Neural cell (in vitro differentiated cells): ENCODE measurements at regions not wholly inside any gene's neighbourhood (a gene's known extent, or its start where the extent isn't known, plus 50 kb on each side); places are given as distances from the start of the nearest gene placed in this dataset.

Source experiments
- H2AFZ ChIP-seq: fragments of 200-600, 300-800 bp; sonication (generic), shearing (Covaris generic); 2 replicates; pipeline ENCODE4 v1.6.0; 2014; ENCODE audit warnings: low read depth, mild to moderate bottlenecking, antibody characterized with exemption, low read length, moderate library complexity
- H3F3A ChIP-seq: fragments of 200-600 bp; shearing (Covaris generic); 2 replicates; pipeline ENCODE4 v1.6.1; 2016; ENCODE audit warnings: mild to moderate bottlenecking, moderate library complexity, mixed read lengths, antibody characterized with exemption, low read length; ENCODE audit not compliant: insufficient read depth, poor library complexity, severe bottlenecking
- H3K27ac ChIP-seq: fragments of 200-600, 300-800 bp; sonication (generic), shearing (Covaris generic); 2 replicates; pipeline ENCODE4 v1.5.1; 2014; ENCODE audit warnings: mild to moderate bottlenecking, low read length, moderate library complexity
- H3K27me3 ChIP-seq: fragments of 300-800, 200-600 bp; sonication (generic), shearing (Covaris generic); 2 replicates; pipeline ENCODE4 v1.6.0; 2014; ENCODE audit warnings: mild to moderate bottlenecking, low read depth, low read length, moderate library complexity; ENCODE audit not compliant: insufficient read depth
- H3K36me3 ChIP-seq: fragments of 300-800, 200-600 bp; sonication (generic), shearing (Covaris generic); 2 replicates; pipeline ENCODE4 v1.5.1; 2014; ENCODE audit warnings: mild to moderate bottlenecking, antibody characterized with exemption, low read length, moderate library complexity; ENCODE audit not compliant: insufficient read depth
- H3K4me2 ChIP-seq: fragments of 300-800, 200-600 bp; sonication (generic), shearing (Covaris generic); 2 replicates; pipeline ENCODE4 v1.6.0; 2014; ENCODE audit warnings: mild to moderate bottlenecking, low read length
- H3K4me3 ChIP-seq: fragments of 300-800, 200-600 bp; sonication (generic), shearing (Covaris generic); 2 replicates; pipeline ENCODE4 v1.5.1; 2014; ENCODE audit warnings: mild to moderate bottlenecking, low read length, moderate library complexity
- H3K79me2 ChIP-seq: fragments of 200-600 bp; shearing (Covaris generic); replicated peaks from 2 replicates; pipeline ENCODE4 v1.6.0; 2014; ENCODE audit warnings: mild to moderate bottlenecking, low read length, moderate library complexity; ENCODE audit not compliant: insufficient read depth
- H3K9ac ChIP-seq: fragments of 300-800, 200-600 bp; sonication (generic), shearing (Covaris generic); 2 replicates; pipeline ENCODE4 v1.6.1; 2016; ENCODE audit warnings: mild to moderate bottlenecking, low read length, mixed read lengths
- H3K9me2 ChIP-seq: fragments of 200-600 bp; shearing (Covaris generic); 2 replicates; pipeline ENCODE4 v1.6.1; 2016; ENCODE audit warnings: mild to moderate bottlenecking, low read length, mixed read lengths; ENCODE audit not compliant: insufficient read depth
- H3K9me3 ChIP-seq: fragments of 200-600, 300-800 bp; sonication (generic), shearing (Covaris generic); 2 replicates; pipeline ENCODE4 v1.6.1; 2016; ENCODE audit warnings: mild to moderate bottlenecking, mixed run types, low read length, moderate library complexity, mixed read lengths
- H4K20me1 ChIP-seq: fragments of 200-600 bp; shearing (Covaris generic); 2 replicates; pipeline ENCODE4 v1.6.1; 2016; ENCODE audit warnings: mild to moderate bottlenecking, mixed run types; ENCODE audit not compliant: insufficient read depth
- EP300 ChIP-seq: fragments of 450-650 bp; conservative IDR thresholded peaks from 2 replicates; pipeline ENCODE4 v1.6.1; 2014; ENCODE audit warnings: antibody characterized with exemption, mild to moderate bottlenecking, moderate library complexity; ENCODE audit not compliant: poor library complexity, severe bottlenecking
- EZH2 ChIP-seq: fragments of 200-600, 300-800 bp; shearing (Covaris generic), sonication (generic); IDR thresholded peaks from 2 replicates; pipeline ENCODE4 v1.6.1; 2014; ENCODE audit warnings: antibody characterized with exemption, low read length, borderline replicate concordance, mild to moderate bottlenecking; ENCODE audit not compliant: insufficient read depth, poor library complexity, severe bottlenecking
- MXI1 ChIP-seq: fragments of 450-650 bp; conservative IDR thresholded peaks from 2 replicates; pipeline ENCODE4 v1.6.1; 2014; ENCODE audit warnings: antibody characterized with exemption, mild to moderate bottlenecking; ENCODE audit not compliant: poor library complexity, severe bottlenecking
- POLR2AphosphoS5 ChIP-seq: IDR thresholded peaks from 2 replicates; pipeline ENCODE4 v1.6.1; 2012
- RAD21 ChIP-seq: fragments of 450-650 bp; conservative IDR thresholded peaks from 2 replicates; pipeline ENCODE4 v1.6.1; 2014; ENCODE audit warnings: antibody characterized with exemption, mild to moderate bottlenecking, moderate library complexity
- SMC3 ChIP-seq: fragments of 450-650 bp; conservative IDR thresholded peaks from 2 replicates; pipeline ENCODE4 v1.6.1; 2014; ENCODE audit warnings: antibody characterized with exemption, mild to moderate bottlenecking, moderate library complexity; ENCODE audit not compliant: poor library complexity
- TAF1 ChIP-seq: IDR thresholded peaks from 2 replicates; pipeline ENCODE4 v1.6.1; 2012; ENCODE audit warnings: low read depth
- TF ChIP-seq, protein P1 (sequence below): IDR thresholded peaks from 2 replicates; pipeline ENCODE4 v1.6.1; 2012; ENCODE audit warnings: borderline replicate concordance
- TF ChIP-seq, protein P2 (sequence below): fragments of 450-650 bp; IDR thresholded peaks from 2 replicates; pipeline ENCODE4 v1.5.1; 2014; ENCODE audit warnings: antibody characterized with exemption, mild to moderate bottlenecking, moderate library complexity; ENCODE audit not compliant: poor library complexity, severe bottlenecking

DNA sequence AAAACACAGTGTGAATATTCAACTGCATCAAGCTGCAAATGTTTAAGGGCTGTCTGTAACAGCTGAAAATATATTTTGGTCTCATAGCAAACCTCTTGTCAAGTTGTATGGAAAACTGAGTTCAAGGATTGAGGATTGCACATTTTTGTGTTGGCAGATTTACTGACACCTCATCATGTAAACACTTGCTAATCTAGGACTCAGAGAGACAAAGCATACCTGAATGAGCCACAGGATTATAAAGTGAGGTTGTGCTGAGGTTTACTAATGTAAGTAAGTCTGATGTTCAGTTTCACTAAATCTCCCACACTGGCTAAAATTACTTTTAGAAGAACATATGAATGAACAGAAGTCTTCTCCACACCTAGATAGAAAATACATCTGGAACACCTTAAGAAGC is 1993.1 kb upstream of the CELF4 start:
- TF ChIP-seq EZH2 (no peak), TAF1 (no peak), MXI1 (no peak), SMC3 (no peak), POLR2AphosphoS5 (no peak), RAD21 (no peak), EP300 (no peak)
- TF ChIP-seq, protein P1, sequence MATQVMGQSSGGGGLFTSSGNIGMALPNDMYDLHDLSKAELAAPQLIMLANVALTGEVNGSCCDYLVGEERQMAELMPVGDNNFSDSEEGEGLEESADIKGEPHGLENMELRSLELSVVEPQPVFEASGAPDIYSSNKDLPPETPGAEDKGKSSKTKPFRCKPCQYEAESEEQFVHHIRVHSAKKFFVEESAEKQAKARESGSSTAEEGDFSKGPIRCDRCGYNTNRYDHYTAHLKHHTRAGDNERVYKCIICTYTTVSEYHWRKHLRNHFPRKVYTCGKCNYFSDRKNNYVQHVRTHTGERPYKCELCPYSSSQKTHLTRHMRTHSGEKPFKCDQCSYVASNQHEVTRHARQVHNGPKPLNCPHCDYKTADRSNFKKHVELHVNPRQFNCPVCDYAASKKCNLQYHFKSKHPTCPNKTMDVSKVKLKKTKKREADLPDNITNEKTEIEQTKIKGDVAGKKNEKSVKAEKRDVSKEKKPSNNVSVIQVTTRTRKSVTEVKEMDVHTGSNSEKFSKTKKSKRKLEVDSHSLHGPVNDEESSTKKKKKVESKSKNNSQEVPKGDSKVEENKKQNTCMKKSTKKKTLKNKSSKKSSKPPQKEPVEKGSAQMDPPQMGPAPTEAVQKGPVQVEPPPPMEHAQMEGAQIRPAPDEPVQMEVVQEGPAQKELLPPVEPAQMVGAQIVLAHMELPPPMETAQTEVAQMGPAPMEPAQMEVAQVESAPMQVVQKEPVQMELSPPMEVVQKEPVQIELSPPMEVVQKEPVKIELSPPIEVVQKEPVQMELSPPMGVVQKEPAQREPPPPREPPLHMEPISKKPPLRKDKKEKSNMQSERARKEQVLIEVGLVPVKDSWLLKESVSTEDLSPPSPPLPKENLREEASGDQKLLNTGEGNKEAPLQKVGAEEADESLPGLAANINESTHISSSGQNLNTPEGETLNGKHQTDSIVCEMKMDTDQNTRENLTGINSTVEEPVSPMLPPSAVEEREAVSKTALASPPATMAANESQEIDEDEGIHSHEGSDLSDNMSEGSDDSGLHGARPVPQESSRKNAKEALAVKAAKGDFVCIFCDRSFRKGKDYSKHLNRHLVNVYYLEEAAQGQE, result no peak
- TF ChIP-seq, protein P2, sequence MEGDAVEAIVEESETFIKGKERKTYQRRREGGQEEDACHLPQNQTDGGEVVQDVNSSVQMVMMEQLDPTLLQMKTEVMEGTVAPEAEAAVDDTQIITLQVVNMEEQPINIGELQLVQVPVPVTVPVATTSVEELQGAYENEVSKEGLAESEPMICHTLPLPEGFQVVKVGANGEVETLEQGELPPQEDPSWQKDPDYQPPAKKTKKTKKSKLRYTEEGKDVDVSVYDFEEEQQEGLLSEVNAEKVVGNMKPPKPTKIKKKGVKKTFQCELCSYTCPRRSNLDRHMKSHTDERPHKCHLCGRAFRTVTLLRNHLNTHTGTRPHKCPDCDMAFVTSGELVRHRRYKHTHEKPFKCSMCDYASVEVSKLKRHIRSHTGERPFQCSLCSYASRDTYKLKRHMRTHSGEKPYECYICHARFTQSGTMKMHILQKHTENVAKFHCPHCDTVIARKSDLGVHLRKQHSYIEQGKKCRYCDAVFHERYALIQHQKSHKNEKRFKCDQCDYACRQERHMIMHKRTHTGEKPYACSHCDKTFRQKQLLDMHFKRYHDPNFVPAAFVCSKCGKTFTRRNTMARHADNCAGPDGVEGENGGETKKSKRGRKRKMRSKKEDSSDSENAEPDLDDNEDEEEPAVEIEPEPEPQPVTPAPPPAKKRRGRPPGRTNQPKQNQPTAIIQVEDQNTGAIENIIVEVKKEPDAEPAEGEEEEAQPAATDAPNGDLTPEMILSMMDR, result no peak
- H3K9me3 ChIP-seq, result no peaks in the 10 kb centered on the region

DNA sequence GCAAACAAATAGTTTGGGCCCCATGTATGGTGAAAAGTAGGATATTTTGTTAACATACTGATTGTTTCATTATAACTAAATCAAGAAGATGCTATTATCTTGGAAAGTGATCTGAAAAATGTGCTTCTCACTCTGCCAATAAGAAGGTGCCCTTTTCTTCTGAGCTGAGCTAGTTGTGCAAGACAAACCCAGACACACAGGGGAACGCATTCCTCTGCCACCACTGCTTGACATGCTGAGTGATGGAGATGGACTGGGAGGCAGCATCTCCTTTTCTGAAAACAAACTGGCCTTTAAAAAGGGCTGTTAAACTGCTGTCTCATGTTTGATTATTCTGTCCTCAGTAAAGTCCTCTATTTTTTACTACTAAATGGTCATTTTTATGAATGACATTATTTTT is 1989.9 kb upstream of the CELF4 start:
- H3K9ac ChIP-seq, result no peak overlapping the region
- H4K20me1 ChIP-seq, result no peaks in the 10 kb centered on the region
- H3K9me2 ChIP-seq, result no peaks in the 10 kb centered on the region
- H3K27ac ChIP-seq, result no peak overlapping the region
- H3K79me2 ChIP-seq, result no peaks in the 10 kb centered on the region
- H3K4me3 ChIP-seq, result no peak overlapping the region
- H3K36me3 ChIP-seq, result no peaks in the 10 kb centered on the region
- H3K4me2 ChIP-seq, result no peak overlapping the region
- no peaks in the 10 kb centered on the region for H3F3A ChIP-seq
- no peaks in the 10 kb centered on the region for H3K27me3 ChIP-seq
- no peaks in the 10 kb centered on the region for H3K9me3 ChIP-seq
- no peak overlapping the region for H2AFZ ChIP-seq
- TF ChIP-seq, protein P2, result no peak
- no peak for TF ChIP-seq POLR2AphosphoS5
- TF ChIP-seq EP300, result no peak
- no peak for TF ChIP-seq EZH2
- no peak for TF ChIP-seq RAD21
- no peak for TF ChIP-seq SMC3
- no peak for TF ChIP-seq TAF1
- TF ChIP-seq MXI1, result no peak
- TF ChIP-seq, protein P1, result no peak

More for the DNA sequence above, 1993.1 kb upstream of the CELF4 start:
- H3K79me2 ChIP-seq, result no peaks in the 10 kb centered on the region
- no peak overlapping the region for H3K27ac ChIP-seq
- no peaks in the 10 kb centered on the region for H4K20me1 ChIP-seq
- no peaks in the 10 kb centered on the region for H3F3A ChIP-seq
- H3K27me3 ChIP-seq, result no peaks in the 10 kb centered on the region
- no peak overlapping the region for H3K4me2 ChIP-seq
- H2AFZ ChIP-seq, result no peak overlapping the region
- H3K4me3 ChIP-seq, result no peak overlapping the region
- H3K36me3 ChIP-seq, result no peaks in the 10 kb centered on the region
- no peak overlapping the region for H3K9ac ChIP-seq
- no peaks in the 10 kb centered on the region for H3K9me2 ChIP-seq
